ENCODE measurements at regions not wholly inside any gene's neighbourhood (a gene's known extent, or its start where the extent isn't known, plus 50 kb on each side); places are given as distances from the start of the nearest gene placed in this dataset.

DNA sequence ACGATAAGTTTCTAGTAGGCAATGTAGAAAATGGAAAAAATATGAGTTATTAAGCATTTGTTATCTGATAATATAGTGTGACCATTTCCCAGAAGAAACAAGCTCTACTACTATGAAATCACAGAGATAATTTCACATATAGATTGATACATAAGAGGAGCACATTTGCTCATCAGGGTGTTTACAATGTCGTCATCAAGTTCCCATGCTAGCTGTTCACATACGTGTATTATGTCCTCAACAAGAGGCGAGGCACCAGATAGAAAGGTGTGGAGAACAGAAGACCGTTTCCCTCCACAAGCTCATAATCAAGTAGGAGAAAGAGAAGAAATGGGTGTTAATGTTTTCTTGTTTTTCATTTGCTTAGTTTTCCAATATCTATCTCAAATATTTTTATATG lies 326.1 kb upstream of the ARID1B start:
- no peak for TF ChIP-seq CTCF (IDR thresholded peaks at IDR 0.05)
- TF ChIP-seq POLR2A (IDR thresholded peaks at IDR 0.05) = no peak
- no peak for TF ChIP-seq POLR2AphosphoS5 (IDR thresholded peaks at IDR 0.05)

Measured in breast epithelium (tissue), 3 donors.